ENCODE measurements at regions not wholly inside any gene's neighbourhood (a gene's known extent, or its start where the extent isn't known, plus 50 kb on each side); places are given as distances from the start of the nearest gene placed in this dataset. TPM values are rescaled to one million over a fixed set of nuclear protein-coding genes. Genes with fewer than 3 reads are reported as not detected.

GRCh38 chr9:119420231-119420630, 51.0 kb upstream of the BRINP1 start:
- Histone ChIP-seq H3K27ac (no peak overlapping the region), H3K9me3 (no peaks in the 10 kb centered on the region), H3K36me3 (no peaks in the 10 kb centered on the region), H3K4me1 (no peaks in the 10 kb centered on the region), H3K4me3 (no peak overlapping the region), H3K27me3 (no peaks in the 10 kb centered on the region)
- intact Hi-C loops (cut with DNase I): no loop called here
- TF ChIP-seq POLR2AphosphoS5 (IDR thresholded peaks at IDR 0.05; ENCODE audit: insufficient read depth in 1 of 2, low read depth in 1 of 2): no peak
- TF ChIP-seq CTCF (IDR thresholded peaks at IDR 0.05): no peak
- TF ChIP-seq POLR2A (IDR thresholded peaks at IDR 0.05): no peak
- no peak for DNase-seq (ENCODE audit: extremely low spot score in 2 of 2)

MicroRNAs encoded in the stretch of these regions (microRNA counts, 767-probe panel; counts per million panel counts)
- 238 to 261 counts per million in 2 donors for microRNA hsa-miR-147a

Small RNA genes lying in the stretch of these regions (microRNA-seq; reads per million reads assigned to microRNA genes)
- gene MIR147A (ENCODE audit: borderline number of aligned reads, borderline replicate concordance): not detected

Small RNA genes lying in the stretch of these regions (small RNA-seq; reads per million reads assigned to genes)
- not detected for gene MIR147A
